ENCODE measurements at regions not wholly inside any gene's neighbourhood (a gene's known extent, or its start where the extent isn't known, plus 50 kb on each side); places are given as distances from the start of the nearest gene placed in this dataset.
A peak's percentile ranks its signal among the peaks of the same experiment; 100 is the strongest.

DNA sequence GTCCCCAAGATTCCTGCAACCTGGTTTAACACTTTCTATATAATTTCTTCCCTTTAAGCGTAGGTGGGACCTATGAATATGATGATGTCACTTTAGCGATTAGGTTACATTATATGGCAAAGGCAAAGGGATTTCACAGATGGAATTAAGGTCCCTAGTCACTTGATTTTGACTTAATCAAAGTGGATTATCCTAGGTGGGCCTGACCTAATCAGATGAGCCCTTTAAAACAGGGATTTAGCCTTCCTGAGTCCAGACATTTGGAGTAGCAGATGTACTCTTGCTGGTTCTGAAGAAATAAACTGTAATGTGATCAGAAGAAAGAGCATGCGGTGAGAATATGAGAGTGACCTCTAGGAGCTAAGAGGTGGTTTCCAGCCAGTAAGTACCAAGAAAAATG, 67.8 kb upstream of the LIN7C start:
- Histone ChIP-seq H2AFZ (ENCODE audit: low read depth, low read length) (no peak overlapping the region), H3K4me1 (ENCODE audit: control insufficient read depth, insufficient read depth, low read depth, low read length) (peaks cover 2% of the 10 kb centered on the region), H3K4me3 (ENCODE audit: insufficient read depth in 1 of 2, low read depth in 1 of 2, low read length in 2 of 2) (no peak overlapping the region), H3K36me3 (ENCODE audit: control insufficient read depth in 1 of 2, insufficient read depth in 2 of 2, low read depth in 1 of 2, low read length in 2 of 2) (no peaks in the 10 kb centered on the region), H2BK120ac (ENCODE audit: low read depth, low read length) (no peak overlapping the region), H2BK12ac (ENCODE audit: low read length in 2 of 2) (no peak overlapping the region), H3K79me1 (replicated peaks; ENCODE audit: low read length, poor library complexity, severe bottlenecking) (no peaks in the 10 kb centered on the region), H2AK5ac (ENCODE audit: low read length, severe bottlenecking) (no peak overlapping the region), H3K9me3 (ENCODE audit: control insufficient read depth, low read length) (no peaks in the 10 kb centered on the region), H3K4me2 (ENCODE audit: low read length, poor library complexity, severe bottlenecking) (no peak overlapping the region), H3K4ac (ENCODE audit: low read depth in 1 of 2, low read length in 2 of 2) (no peak overlapping the region), H3K9ac (ENCODE audit: low read length) (no peak overlapping the region), H4K91ac (ENCODE audit: low read length) (no peak overlapping the region), H2BK15ac (ENCODE audit: low read depth, poor library complexity, severe bottlenecking) (no peak overlapping the region), H3K18ac (ENCODE audit: low read depth in 1 of 2, low read length in 2 of 2) (no peak overlapping the region), H3K27me3 (ENCODE audit: control insufficient read depth in 1 of 2, insufficient read depth in 1 of 2, low read length in 2 of 2) (no peaks in the 10 kb centered on the region), H4K8ac (ENCODE audit: low read length) (no peak overlapping the region), H3K23ac (ENCODE audit: low read length in 2 of 2) (no peak overlapping the region), H3K14ac (ENCODE audit: low read length in 2 of 2) (no peak overlapping the region), H3K27ac (ENCODE audit: low read length, poor library complexity, severe bottlenecking) (no peak overlapping the region), H2BK5ac (ENCODE audit: low read depth, low read length, poor library complexity, severe bottlenecking) (no peak overlapping the region)
- no peak for DNase-seq
- 92% methylated on average over 2 of the region's 3 CpGs for WGBS

GRCh38 chr11:27573024-27573423, 66.5 kb upstream of the LIN7C start:
- H3K27ac ChIP-seq (ENCODE audit: low read length, poor library complexity, severe bottlenecking) = no peak overlapping the region
- no peak overlapping the region for H4K91ac ChIP-seq (ENCODE audit: low read length)
- no peak overlapping the region for H2AK5ac ChIP-seq (ENCODE audit: low read length, severe bottlenecking)
- no peak overlapping the region for H3K4ac ChIP-seq (ENCODE audit: low read depth in 1 of 2, low read length in 2 of 2)
- no peak for DNase-seq
- H2BK12ac ChIP-seq (ENCODE audit: low read length in 2 of 2) = no peak overlapping the region
- H3K4me1 ChIP-seq (ENCODE audit: control insufficient read depth, insufficient read depth, low read depth, low read length) = peaks cover 2% of the 10 kb centered on the region
- H3K9ac ChIP-seq (ENCODE audit: low read length) = no peak overlapping the region
- H2BK120ac ChIP-seq (ENCODE audit: low read depth, low read length) = no peak overlapping the region
- no peaks in the 10 kb centered on the region for H3K36me3 ChIP-seq (ENCODE audit: control insufficient read depth in 1 of 2, insufficient read depth in 2 of 2, low read depth in 1 of 2, low read length in 2 of 2)
- H2AFZ ChIP-seq (ENCODE audit: low read depth, low read length) = no peak overlapping the region
- H3K4me3 ChIP-seq (ENCODE audit: insufficient read depth in 1 of 2, low read depth in 1 of 2, low read length in 2 of 2) = no peak overlapping the region
- no peaks in the 10 kb centered on the region for H3K9me3 ChIP-seq (ENCODE audit: control insufficient read depth, low read length)
- H4K8ac ChIP-seq (ENCODE audit: low read length) = no peak overlapping the region
- no peaks in the 10 kb centered on the region for H3K79me1 ChIP-seq (replicated peaks; ENCODE audit: low read length, poor library complexity, severe bottlenecking)
- H3K23ac ChIP-seq (ENCODE audit: low read length in 2 of 2) = no peak overlapping the region
- no peaks in the 10 kb centered on the region for H3K27me3 ChIP-seq (ENCODE audit: control insufficient read depth in 1 of 2, insufficient read depth in 1 of 2, low read length in 2 of 2)
- H2BK15ac ChIP-seq (ENCODE audit: low read depth, poor library complexity, severe bottlenecking) = no peak overlapping the region
- no peak overlapping the region for H3K14ac ChIP-seq (ENCODE audit: low read length in 2 of 2)
- no peak overlapping the region for H3K18ac ChIP-seq (ENCODE audit: low read depth in 1 of 2, low read length in 2 of 2)
- H3K4me2 ChIP-seq (ENCODE audit: low read length, poor library complexity, severe bottlenecking) = no peak overlapping the region
- no peak overlapping the region for H2BK5ac ChIP-seq (ENCODE audit: low read depth, low read length, poor library complexity, severe bottlenecking)

GRCh38 chr11:27571154-27571810, 64.7 kb upstream of the LIN7C start:
- Histone ChIP-seq H3K27me3 (ENCODE audit: control insufficient read depth in 1 of 2, insufficient read depth in 1 of 2, low read length in 2 of 2) (no peaks in the 10 kb centered on the region), H2AFZ (ENCODE audit: low read depth, low read length) (no peak overlapping the region), H3K4ac (ENCODE audit: low read depth in 1 of 2, low read length in 2 of 2) (no peak overlapping the region), H2AK5ac (ENCODE audit: low read length, severe bottlenecking) (no peak overlapping the region), H2BK120ac (ENCODE audit: low read depth, low read length) (no peak overlapping the region), H2BK15ac (ENCODE audit: low read depth, poor library complexity, severe bottlenecking) (no peak overlapping the region), H3K79me1 (replicated peaks; ENCODE audit: low read length, poor library complexity, severe bottlenecking) (no peaks in the 10 kb centered on the region), H3K4me3 (ENCODE audit: insufficient read depth in 1 of 2, low read depth in 1 of 2, low read length in 2 of 2) (no peak overlapping the region), H3K18ac (ENCODE audit: low read depth in 1 of 2, low read length in 2 of 2) (no peak overlapping the region), H3K4me1 (ENCODE audit: control insufficient read depth, insufficient read depth, low read depth, low read length) (peaks cover 2% of the 10 kb centered on the region), H3K23ac (ENCODE audit: low read length in 2 of 2) (no peak overlapping the region), H3K27ac (ENCODE audit: low read length, poor library complexity, severe bottlenecking) (peak overlapping the region; percentile 8), H3K14ac (ENCODE audit: low read length in 2 of 2) (no peak overlapping the region), H4K91ac (ENCODE audit: low read length) (no peak overlapping the region), H3K9ac (ENCODE audit: low read length) (no peak overlapping the region), H3K4me2 (ENCODE audit: low read length, poor library complexity, severe bottlenecking) (no peak overlapping the region), H2BK12ac (ENCODE audit: low read length in 2 of 2) (no peak overlapping the region), H2BK5ac (ENCODE audit: low read depth, low read length, poor library complexity, severe bottlenecking) (no peak overlapping the region), H3K9me3 (ENCODE audit: control insufficient read depth, low read length) (no peaks in the 10 kb centered on the region), H3K36me3 (ENCODE audit: control insufficient read depth in 1 of 2, insufficient read depth in 2 of 2, low read depth in 1 of 2, low read length in 2 of 2) (no peaks in the 10 kb centered on the region), H4K8ac (ENCODE audit: low read length) (no peak overlapping the region)
- WGBS = 8% methylated on average over 1 of the region's 5 CpGs
- DNase-seq = peak; percentile 76

DNA sequence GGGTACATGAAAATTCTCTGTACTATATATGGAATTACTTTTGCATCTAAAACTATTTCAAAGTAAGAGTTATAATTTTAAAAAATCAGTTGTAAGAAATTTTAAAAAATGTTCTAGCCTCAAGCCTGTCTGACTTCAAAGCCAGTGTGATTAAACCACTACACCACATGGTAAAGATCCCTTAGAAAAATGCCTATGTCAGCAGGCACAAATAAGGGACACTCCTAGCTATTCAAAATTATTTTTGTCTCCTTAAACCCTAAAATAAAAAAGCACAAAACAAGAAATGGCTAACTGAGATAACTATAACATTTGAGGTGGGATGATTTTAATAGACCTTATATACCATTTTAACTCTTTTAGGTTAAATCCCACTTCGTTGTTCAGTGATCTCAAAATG, 64.0 kb upstream of the LIN7C start:
- Histone ChIP-seq H4K91ac (ENCODE audit: low read length) (no peak overlapping the region), H3K14ac (ENCODE audit: low read length in 2 of 2) (no peak overlapping the region), H2BK5ac (ENCODE audit: low read depth, low read length, poor library complexity, severe bottlenecking) (no peak overlapping the region), H2BK12ac (ENCODE audit: low read length in 2 of 2) (no peak overlapping the region), H3K4me3 (ENCODE audit: insufficient read depth in 1 of 2, low read depth in 1 of 2, low read length in 2 of 2) (no peak overlapping the region), H2AK5ac (ENCODE audit: low read length, severe bottlenecking) (no peak overlapping the region), H3K36me3 (ENCODE audit: control insufficient read depth in 1 of 2, insufficient read depth in 2 of 2, low read depth in 1 of 2, low read length in 2 of 2) (no peaks in the 10 kb centered on the region), H3K4me1 (ENCODE audit: control insufficient read depth, insufficient read depth, low read depth, low read length) (peaks cover 2% of the 10 kb centered on the region), H3K4me2 (ENCODE audit: low read length, poor library complexity, severe bottlenecking) (no peak overlapping the region), H3K27ac (ENCODE audit: low read length, poor library complexity, severe bottlenecking) (no peak overlapping the region), H3K79me1 (replicated peaks; ENCODE audit: low read length, poor library complexity, severe bottlenecking) (no peaks in the 10 kb centered on the region), H3K9me3 (ENCODE audit: control insufficient read depth, low read length) (no peaks in the 10 kb centered on the region), H2AFZ (ENCODE audit: low read depth, low read length) (no peak overlapping the region), H3K9ac (ENCODE audit: low read length) (no peak overlapping the region), H3K23ac (ENCODE audit: low read length in 2 of 2) (no peak overlapping the region), H3K4ac (ENCODE audit: low read depth in 1 of 2, low read length in 2 of 2) (no peak overlapping the region), H3K27me3 (ENCODE audit: control insufficient read depth in 1 of 2, insufficient read depth in 1 of 2, low read length in 2 of 2) (no peaks in the 10 kb centered on the region), H4K8ac (ENCODE audit: low read length) (no peak overlapping the region), H3K18ac (ENCODE audit: low read depth in 1 of 2, low read length in 2 of 2) (no peak overlapping the region), H2BK120ac (ENCODE audit: low read depth, low read length) (no peak overlapping the region), H2BK15ac (ENCODE audit: low read depth, poor library complexity, severe bottlenecking) (no peak overlapping the region)
- no CpG with 5 or more reads among the region's 1 CpG for WGBS
- DNase-seq = no peak

Data from mesenchymal stem cell (in vitro differentiated cells and primary cell).